Gastroesophageal sphincter (tissue), 3 donors: ENCODE measurements at regions not wholly inside any gene's neighbourhood (a gene's known extent, or its start where the extent isn't known, plus 50 kb on each side); places are given as distances from the start of the nearest gene placed in this dataset.

Experiments used
- CTCF ChIP-seq, 4 experiments: fragments of 200-600 bp in 2 of 4; fragments of 450-650 bp in 2 of 4; sonication (generic) in 1 of 4; IDR thresholded peaks; one replicate each; pipeline ENCODE4 v1.5.1; 2017 to 2019; ENCODE audit warnings: antibody characterized with exemption in 4 of 4, mild to moderate bottlenecking in 2 of 4, moderate library complexity in 2 of 4
- EP300 ChIP-seq: sonication (generic); formaldehyde crosslinking; IDR thresholded peaks from one replicate; pipeline ENCODE4 v1.6.1; 2017; ENCODE audit warnings: antibody characterized with exemption, mild to moderate bottlenecking
- POLR2A ChIP-seq, 2 donors: fragments of 450-650 bp; IDR thresholded peaks; one replicate each; pipeline ENCODE4 v1.6.1; 2017; ENCODE audit warnings: antibody characterized with exemption in 2 of 2, mild to moderate bottlenecking in 2 of 2, moderate library complexity in 1 of 2
- POLR2AphosphoS5 ChIP-seq: sonication (generic); formaldehyde crosslinking; IDR thresholded peaks from one replicate; pipeline ENCODE4 v1.6.1; 2017; ENCODE audit warnings: antibody characterized with exemption

- TF ChIP-seq CTCF (IDR thresholded peaks at IDR 0.05), result no peak
- no peak for TF ChIP-seq POLR2A (IDR thresholded peaks at IDR 0.05)
- no peak for TF ChIP-seq POLR2AphosphoS5
- no peak for TF ChIP-seq EP300
Observed at GRCh38 chr12:47591795-47592194, 114.0 kb downstream of the RPAP3 start.
